ENCODE measurements at regions not wholly inside any gene's neighbourhood (a gene's known extent, or its start where the extent isn't known, plus 50 kb on each side); places are given as distances from the start of the nearest gene placed in this dataset.
"Not testable (repeated sequence)": the region's sequence is repeated elsewhere in the genome, so short reads cannot be mapped to it uniquely, and the experiment has no call there.

- DNase-seq (no peak), ATAC-seq (no peak)
- intact Hi-C loops (cut with DNase I) = no loop called here
- no peaks in the 10 kb centered on the region for H3K9me3 ChIP-seq
- no peaks in the 10 kb centered on the region for H3K36me3 ChIP-seq (replicated peaks in 1 of 2; ENCODE audit: insufficient read depth in 1 of 2, low read depth in 2 of 2)
- no peak overlapping the region for H3K27ac ChIP-seq
- 62 to 78% methylated on average over 4 of the region's 4 CpGs for WGBS, 2 donors
- H3K4me3 ChIP-seq = no peak overlapping the region
- no peak for TF ChIP-seq CTCF (IDR thresholded peaks at IDR 0.05)
- H3K27me3 ChIP-seq = no peaks in the 10 kb centered on the region
- no peaks in the 10 kb centered on the region for H3K4me1 ChIP-seq
Observed at GRCh38 chr5:110832683-110833082, 93.9 kb downstream of the SLC25A46 start.

- H3K9me3 ChIP-seq; H3K27ac ChIP-seq; H3K27me3 ChIP-seq; intact Hi-C loops (cut with DNase I); H3K4me1 ChIP-seq; H3K4me3 ChIP-seq; ATAC-seq; DNase-seq; H3K36me3 ChIP-seq (replicated peaks in 1 of 2; ENCODE audit: insufficient read depth in 1 of 2, low read depth in 2 of 2): not testable (repeated sequence)
- 53 to 56% methylated on average over 4 of the region's 4 CpGs for WGBS, 2 donors
Observed at GRCh38 chr5:110834933-110835332, 96.1 kb downstream of the SLC25A46 start.

GRCh38 chr5:110836851-110837250 lies 98.0 kb downstream of the SLC25A46 start:
- DNase-seq (no peak), ATAC-seq (no peak)
- no peaks in the 10 kb centered on the region for H3K9me3 ChIP-seq
- intact Hi-C loops (cut with DNase I) = no loop called here
- no peaks in the 10 kb centered on the region for H3K4me1 ChIP-seq
- H3K27ac ChIP-seq = no peak overlapping the region
- no peaks in the 10 kb centered on the region for H3K27me3 ChIP-seq
- H3K4me3 ChIP-seq = no peak overlapping the region
- no peaks in the 10 kb centered on the region for H3K36me3 ChIP-seq (replicated peaks in 1 of 2; ENCODE audit: insufficient read depth in 1 of 2, low read depth in 2 of 2)
- 9 to 38% methylated on average over 1 of the region's 1 CpG for WGBS, 2 donors
- no peak for TF ChIP-seq CTCF (IDR thresholded peaks at IDR 0.05)
- no peak for TF ChIP-seq POLR2A (IDR thresholded peaks at IDR 0.05)

GRCh38 chr5:110838357-110838756 lies 99.5 kb downstream of the SLC25A46 start:
- intact Hi-C loops (cut with DNase I); H3K27me3 ChIP-seq; DNase-seq; H3K36me3 ChIP-seq (replicated peaks in 1 of 2; ENCODE audit: insufficient read depth in 1 of 2, low read depth in 2 of 2); H3K4me3 ChIP-seq; H3K27ac ChIP-seq; ATAC-seq; H3K4me1 ChIP-seq; H3K9me3 ChIP-seq: not testable (repeated sequence)
- 51 to 74% methylated on average over 3 of the region's 3 CpGs for WGBS, 2 donors

- 69 to 82% methylated on average over 3 of the region's 3 CpGs for WGBS, 2 donors
- DNase-seq = no peak
- Histone ChIP-seq H3K4me1 (no peaks in the 10 kb centered on the region), H3K9me3 (no peaks in the 10 kb centered on the region), H3K4me3 (no peak overlapping the region), H3K36me3 (replicated peaks in 1 of 2; ENCODE audit: insufficient read depth in 1 of 2, low read depth in 2 of 2) (no peaks in the 10 kb centered on the region), H3K27me3 (no peaks in the 10 kb centered on the region), H3K27ac (no peak overlapping the region)
- TF ChIP-seq POLR2A (IDR thresholded peaks at IDR 0.05) (no peak), CTCF (IDR thresholded peaks at IDR 0.05) (no peak)
- no peak for ATAC-seq
- intact Hi-C loops (cut with DNase I) = no loop called here
Observed at GRCh38 chr5:110838961-110839360, 100.2 kb downstream of the SLC25A46 start.

- H3K9me3 ChIP-seq = no peaks in the 10 kb centered on the region
- no peaks in the 10 kb centered on the region for H3K27me3 ChIP-seq
- TF ChIP-seq POLR2A (IDR thresholded peaks at IDR 0.05) (no peak), CTCF (IDR thresholded peaks at IDR 0.05) (no peak)
- WGBS, 2 donors = 74 to 76% methylated on average over 7 of the region's 7 CpGs
- ATAC-seq = no peak
- H3K4me1 ChIP-seq = no peaks in the 10 kb centered on the region
- no peak overlapping the region for H3K27ac ChIP-seq
- DNase-seq = no peak
- H3K4me3 ChIP-seq = no peak overlapping the region
- no peaks in the 10 kb centered on the region for H3K36me3 ChIP-seq (replicated peaks in 1 of 2; ENCODE audit: insufficient read depth in 1 of 2, low read depth in 2 of 2)
- intact Hi-C loops (cut with DNase I) = no loop called here
Observed at GRCh38 chr5:110840347-110840960, 101.6 kb downstream of the SLC25A46 start.
